ENCODE measurements at regions not wholly inside any gene's neighbourhood (a gene's known extent, or its start where the extent isn't known, plus 50 kb on each side); places are given as distances from the start of the nearest gene placed in this dataset.

DNA sequence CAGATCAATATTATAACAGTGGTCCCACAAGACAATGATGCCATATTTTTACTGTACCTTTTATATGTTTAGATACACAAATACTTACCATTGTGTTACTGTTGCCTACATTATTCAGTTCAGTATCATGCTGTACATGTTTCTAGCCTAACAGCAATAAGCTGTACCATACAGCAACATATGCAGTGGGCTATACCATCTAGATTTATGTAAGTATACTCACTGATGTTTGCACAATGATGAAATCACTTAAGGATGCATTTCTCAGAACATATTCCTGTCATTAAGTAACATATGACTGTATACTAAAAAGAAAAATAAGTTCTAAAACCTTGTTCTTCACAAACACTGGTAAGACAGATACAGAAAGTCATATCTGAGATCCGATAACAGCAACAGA, 468.6 kb upstream of the SEMA3A start:
- no peaks in the 10 kb centered on the region for H3K27me3 Mint-ChIP-seq (ENCODE audit: unreplicated experiment)
- H3K27ac Mint-ChIP-seq (ENCODE audit: unreplicated experiment): no peak overlapping the region
- no peaks in the 10 kb centered on the region for H3K9me3 Mint-ChIP-seq (ENCODE audit: unreplicated experiment)
- no peaks in the 10 kb centered on the region for H3K36me3 Mint-ChIP-seq (ENCODE audit: low read depth, unreplicated experiment)
- peaks cover under 1% of the 10 kb centered on the region for H3K4me1 Mint-ChIP-seq (ENCODE audit: unreplicated experiment)
- no peak for DNase-seq (ENCODE audit: low spot score)
- H3K4me3 Mint-ChIP-seq (ENCODE audit: unreplicated experiment): no peak overlapping the region
- TF ChIP-seq, protein P1, sequence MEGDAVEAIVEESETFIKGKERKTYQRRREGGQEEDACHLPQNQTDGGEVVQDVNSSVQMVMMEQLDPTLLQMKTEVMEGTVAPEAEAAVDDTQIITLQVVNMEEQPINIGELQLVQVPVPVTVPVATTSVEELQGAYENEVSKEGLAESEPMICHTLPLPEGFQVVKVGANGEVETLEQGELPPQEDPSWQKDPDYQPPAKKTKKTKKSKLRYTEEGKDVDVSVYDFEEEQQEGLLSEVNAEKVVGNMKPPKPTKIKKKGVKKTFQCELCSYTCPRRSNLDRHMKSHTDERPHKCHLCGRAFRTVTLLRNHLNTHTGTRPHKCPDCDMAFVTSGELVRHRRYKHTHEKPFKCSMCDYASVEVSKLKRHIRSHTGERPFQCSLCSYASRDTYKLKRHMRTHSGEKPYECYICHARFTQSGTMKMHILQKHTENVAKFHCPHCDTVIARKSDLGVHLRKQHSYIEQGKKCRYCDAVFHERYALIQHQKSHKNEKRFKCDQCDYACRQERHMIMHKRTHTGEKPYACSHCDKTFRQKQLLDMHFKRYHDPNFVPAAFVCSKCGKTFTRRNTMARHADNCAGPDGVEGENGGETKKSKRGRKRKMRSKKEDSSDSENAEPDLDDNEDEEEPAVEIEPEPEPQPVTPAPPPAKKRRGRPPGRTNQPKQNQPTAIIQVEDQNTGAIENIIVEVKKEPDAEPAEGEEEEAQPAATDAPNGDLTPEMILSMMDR (IDR thresholded peaks at IDR 0.05; ENCODE audit: unreplicated experiment): no peak

DNA sequence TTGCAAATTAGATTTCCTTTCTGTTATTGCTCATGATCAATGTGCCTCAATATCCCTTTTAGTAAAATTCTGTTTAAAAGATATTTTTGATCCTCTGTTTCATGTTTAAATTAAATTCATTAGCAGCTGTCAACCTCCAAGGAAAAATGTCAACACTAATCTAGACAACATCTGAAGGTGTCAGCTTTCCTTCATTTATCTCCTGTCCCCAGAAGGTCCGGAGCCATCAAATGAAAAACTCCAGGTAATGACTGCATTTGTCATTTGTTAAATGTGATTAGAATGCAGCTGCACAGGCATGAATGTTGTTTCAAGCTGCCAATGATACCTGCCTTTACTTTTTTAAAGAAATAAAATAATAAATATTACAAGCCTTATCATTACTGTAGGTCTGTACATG, 463.7 kb upstream of the SEMA3A start:
- Mint-ChIP-seq H3K27ac (ENCODE audit: unreplicated experiment) (no peak overlapping the region), H3K36me3 (ENCODE audit: low read depth, unreplicated experiment) (no peaks in the 10 kb centered on the region), H3K27me3 (ENCODE audit: unreplicated experiment) (no peaks in the 10 kb centered on the region), H3K4me3 (ENCODE audit: unreplicated experiment) (no peak overlapping the region), H3K9me3 (ENCODE audit: unreplicated experiment) (no peaks in the 10 kb centered on the region), H3K4me1 (ENCODE audit: unreplicated experiment) (no peaks in the 10 kb centered on the region)
- TF ChIP-seq, protein P1 (IDR thresholded peaks at IDR 0.05; ENCODE audit: unreplicated experiment): no peak
- no peak for DNase-seq (ENCODE audit: low spot score)

DNA sequence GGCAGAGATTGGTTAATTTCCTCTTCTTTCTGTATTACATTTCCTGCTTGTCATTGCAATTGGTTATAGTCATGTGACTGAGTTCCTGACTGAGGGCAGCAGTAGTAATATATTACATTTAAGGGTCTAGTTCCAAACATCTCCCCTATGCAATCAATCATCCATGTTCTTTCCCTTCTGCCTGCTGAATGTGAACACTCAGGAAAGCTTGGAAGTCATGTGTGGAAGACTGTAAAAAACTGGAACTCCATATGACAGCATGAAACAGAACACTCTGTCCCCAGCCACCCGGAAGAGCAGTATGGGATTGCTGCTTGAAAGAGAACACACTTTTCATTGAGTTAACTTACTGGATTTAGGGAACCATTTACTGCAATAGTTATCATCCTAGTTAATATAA, 459.7 kb upstream of the SEMA3A start:
- H3K36me3 Mint-ChIP-seq (ENCODE audit: low read depth, unreplicated experiment): no peaks in the 10 kb centered on the region
- no peak for DNase-seq (ENCODE audit: low spot score)
- H3K4me1 Mint-ChIP-seq (ENCODE audit: unreplicated experiment): no peaks in the 10 kb centered on the region
- TF ChIP-seq, protein P1 (IDR thresholded peaks at IDR 0.05; ENCODE audit: unreplicated experiment): no peak
- no peak overlapping the region for H3K27ac Mint-ChIP-seq (ENCODE audit: unreplicated experiment)
- no peaks in the 10 kb centered on the region for H3K9me3 Mint-ChIP-seq (ENCODE audit: unreplicated experiment)
- H3K27me3 Mint-ChIP-seq (ENCODE audit: unreplicated experiment): no peaks in the 10 kb centered on the region
- no peak overlapping the region for H3K4me3 Mint-ChIP-seq (ENCODE audit: unreplicated experiment)

DNA sequence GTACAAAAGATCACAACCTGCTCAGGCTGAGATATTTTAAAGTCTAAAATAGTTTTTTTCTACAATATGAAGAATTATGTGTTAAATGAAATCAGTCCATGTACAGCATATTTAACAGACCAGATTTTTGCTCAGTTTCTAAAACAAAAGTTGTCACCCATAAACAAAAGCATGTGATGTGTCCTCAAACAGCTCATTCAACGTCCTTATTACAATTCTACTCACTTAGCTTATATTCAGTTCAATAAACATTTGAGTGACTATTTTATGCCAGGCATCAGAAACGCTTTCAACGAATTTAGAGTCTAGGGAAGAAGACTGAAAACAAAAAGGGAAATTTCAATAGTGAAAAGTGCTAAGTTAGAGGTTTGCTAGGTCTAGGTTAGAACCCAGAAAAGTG, 457.3 kb upstream of the SEMA3A start:
- H3K27ac Mint-ChIP-seq (ENCODE audit: unreplicated experiment): no peak overlapping the region
- no peak overlapping the region for H3K4me3 Mint-ChIP-seq (ENCODE audit: unreplicated experiment)
- no peaks in the 10 kb centered on the region for H3K9me3 Mint-ChIP-seq (ENCODE audit: unreplicated experiment)

More for the DNA sequence above, 457.3 kb upstream of the SEMA3A start:
- H3K36me3 Mint-ChIP-seq (ENCODE audit: low read depth, unreplicated experiment): no peaks in the 10 kb centered on the region
- TF ChIP-seq, protein P1 (IDR thresholded peaks at IDR 0.05; ENCODE audit: unreplicated experiment): no peak
- DNase-seq (ENCODE audit: low spot score): no peak
- H3K4me1 Mint-ChIP-seq (ENCODE audit: unreplicated experiment): no peaks in the 10 kb centered on the region
- H3K27me3 Mint-ChIP-seq (ENCODE audit: unreplicated experiment): no peaks in the 10 kb centered on the region

Measured in endothelial cell (in vitro differentiated cells).